NT2/D1 (cell line): ENCODE measurements at regions not wholly inside any gene's neighbourhood (a gene's known extent, or its start where the extent isn't known, plus 50 kb on each side); places are given as distances from the start of the nearest gene placed in this dataset.

ENCODE experiments used
- SUZ12 ChIP-seq: IDR thresholded peaks from 2 replicates; pipeline ENCODE4 v1.6.1; 2011; ENCODE audit not compliant: insufficient read length, insufficient read depth; ENCODE audit errors: extremely low read depth
- YY1 ChIP-seq: IDR thresholded peaks from 2 replicates; pipeline ENCODE4 v1.6.1; 2011; ENCODE audit not compliant: insufficient read length, insufficient read depth
- ZNF274 ChIP-seq: IDR thresholded peaks from 2 replicates; pipeline ENCODE4 v1.6.1; 2011; ENCODE audit warnings: mild to moderate bottlenecking, low read depth, low read length

- TF ChIP-seq ZNF274 (no peak), YY1 (no peak), SUZ12 (no peak)
Measured at GRCh38 chr2:223142118-223142517, 90.1 kb downstream of the KCNE4 start.
